ENCODE measurements at regions not wholly inside any gene's neighbourhood (a gene's known extent, or its start where the extent isn't known, plus 50 kb on each side); places are given as distances from the start of the nearest gene placed in this dataset.

GRCh38 chr3:153976891-153977554 lies 144.2 kb upstream of the ARHGEF26 start:
- TF ChIP-seq CTCF (IDR thresholded peaks at IDR 0.05; ENCODE audit: low read depth, low read length): no peak
- no peak for TF ChIP-seq EZH2phosphoT487 (IDR thresholded peaks at IDR 0.05; ENCODE audit: low read depth)
